ENCODE measurements at regions not wholly inside any gene's neighbourhood (a gene's known extent, or its start where the extent isn't known, plus 50 kb on each side); places are given as distances from the start of the nearest gene placed in this dataset.

DNA sequence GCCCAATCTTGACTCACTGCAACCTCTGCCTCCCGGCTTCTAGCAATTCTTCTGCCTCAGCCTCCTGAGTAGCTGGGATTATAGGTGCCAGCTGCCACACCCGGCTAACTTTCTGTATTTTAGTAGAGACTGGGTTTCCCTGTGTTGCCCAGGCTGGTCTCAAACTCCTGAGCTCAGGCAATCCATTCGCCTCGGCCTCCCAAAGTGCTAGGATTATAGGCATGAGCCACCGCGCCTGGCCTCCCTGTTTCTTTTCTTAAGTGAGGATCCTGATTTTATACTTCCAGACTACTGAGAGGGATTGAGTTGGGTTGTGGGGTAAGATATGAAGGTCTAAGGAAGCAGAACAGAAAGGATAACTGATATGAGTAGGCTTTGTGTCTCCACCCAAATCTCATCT lies 106.8 kb downstream of the CNTN3 start:
- CTCF ChIA-PET: no interaction called here

DNA sequence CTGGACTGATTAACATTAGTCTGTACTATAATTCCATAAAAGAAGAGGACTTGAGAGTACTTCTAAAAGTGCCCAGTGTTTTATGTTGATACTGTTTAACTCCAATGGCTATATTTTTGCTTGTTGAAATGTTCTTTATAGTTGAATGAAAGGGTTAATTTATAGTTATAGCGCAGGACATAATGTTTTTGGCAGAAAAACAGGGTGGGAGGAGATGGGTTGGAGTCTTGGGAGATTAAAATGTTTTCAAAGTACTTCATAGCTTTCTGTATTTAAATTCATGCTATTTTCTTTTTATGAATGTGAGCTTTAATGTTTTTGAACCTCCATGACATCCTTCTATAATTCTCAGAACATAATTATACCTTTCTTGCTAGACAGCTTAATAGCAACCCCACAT lies 108.2 kb downstream of the CNTN3 start:
- ChIA-PET POLR2A (ENCODE audit: low non-redundant PET) (no interaction called here), CTCF (no interaction called here)
- BruUV-seq (replicated peaks): no TSS peak
- no peaks in the 10 kb centered on the region for H3K36me3 ChIP-seq (ENCODE audit: insufficient read depth, low read length, poor library complexity, severe bottlenecking)
- H3K4me1 ChIP-seq (ENCODE audit: insufficient read depth, low read length, poor library complexity, severe bottlenecking): no peaks in the 10 kb centered on the region
- DNase-seq (ENCODE audit: low spot score): no peak
- TF ChIP-seq EZH2 (IDR thresholded peaks at IDR 0.05; ENCODE audit: borderline replicate concordance, low read depth, low read length, poor library complexity, severe bottlenecking): no peak
- TF ChIP-seq, protein P1, sequence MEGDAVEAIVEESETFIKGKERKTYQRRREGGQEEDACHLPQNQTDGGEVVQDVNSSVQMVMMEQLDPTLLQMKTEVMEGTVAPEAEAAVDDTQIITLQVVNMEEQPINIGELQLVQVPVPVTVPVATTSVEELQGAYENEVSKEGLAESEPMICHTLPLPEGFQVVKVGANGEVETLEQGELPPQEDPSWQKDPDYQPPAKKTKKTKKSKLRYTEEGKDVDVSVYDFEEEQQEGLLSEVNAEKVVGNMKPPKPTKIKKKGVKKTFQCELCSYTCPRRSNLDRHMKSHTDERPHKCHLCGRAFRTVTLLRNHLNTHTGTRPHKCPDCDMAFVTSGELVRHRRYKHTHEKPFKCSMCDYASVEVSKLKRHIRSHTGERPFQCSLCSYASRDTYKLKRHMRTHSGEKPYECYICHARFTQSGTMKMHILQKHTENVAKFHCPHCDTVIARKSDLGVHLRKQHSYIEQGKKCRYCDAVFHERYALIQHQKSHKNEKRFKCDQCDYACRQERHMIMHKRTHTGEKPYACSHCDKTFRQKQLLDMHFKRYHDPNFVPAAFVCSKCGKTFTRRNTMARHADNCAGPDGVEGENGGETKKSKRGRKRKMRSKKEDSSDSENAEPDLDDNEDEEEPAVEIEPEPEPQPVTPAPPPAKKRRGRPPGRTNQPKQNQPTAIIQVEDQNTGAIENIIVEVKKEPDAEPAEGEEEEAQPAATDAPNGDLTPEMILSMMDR (conservative IDR thresholded peaks at IDR 0.05; ENCODE audit: low read depth, low read length): no peak
- intact Hi-C loops (cut with micrococcal nuclease; ENCODE audit: unreplicated experiment): no loop called here
- no peaks in the 10 kb centered on the region for H3K9me3 ChIP-seq (ENCODE audit: low read depth, low read length, poor library complexity, severe bottlenecking)
- H3K27ac ChIP-seq (ENCODE audit: low read depth, low read length, poor library complexity, severe bottlenecking): no peak overlapping the region
- no peaks in the 10 kb centered on the region for H3K27me3 ChIP-seq (replicated peaks; ENCODE audit: insufficient read depth, low read depth, low read length, poor library complexity)
- no peak overlapping the region for H3K4me3 ChIP-seq (ENCODE audit: low read depth, low read length, poor library complexity, severe bottlenecking)

More for the DNA sequence above, 106.8 kb downstream of the CNTN3 start:
- Histone ChIP-seq H3K27me3 (replicated peaks; ENCODE audit: insufficient read depth, low read depth, low read length, poor library complexity) (no peaks in the 10 kb centered on the region), H3K27ac (ENCODE audit: low read depth, low read length, poor library complexity, severe bottlenecking) (no peak overlapping the region), H3K4me3 (ENCODE audit: low read depth, low read length, poor library complexity, severe bottlenecking) (no peak overlapping the region), H3K9me3 (ENCODE audit: low read depth, low read length, poor library complexity, severe bottlenecking) (no peaks in the 10 kb centered on the region), H3K36me3 (ENCODE audit: insufficient read depth, low read length, poor library complexity, severe bottlenecking) (no peaks in the 10 kb centered on the region), H3K4me1 (ENCODE audit: insufficient read depth, low read length, poor library complexity, severe bottlenecking) (no peaks in the 10 kb centered on the region)
- intact Hi-C loops (cut with micrococcal nuclease; ENCODE audit: unreplicated experiment): no loop called here
- TF ChIP-seq, protein P1 (conservative IDR thresholded peaks at IDR 0.05; ENCODE audit: low read depth, low read length): no peak
- no peak for TF ChIP-seq EZH2 (IDR thresholded peaks at IDR 0.05; ENCODE audit: borderline replicate concordance, low read depth, low read length, poor library complexity, severe bottlenecking)
- POLR2A ChIA-PET (ENCODE audit: low non-redundant PET): no interaction called here
- no peak for DNase-seq (ENCODE audit: low spot score)
- no TSS peak for BruUV-seq (replicated peaks)

GRCh38 chr3:74501007-74501406 lies 113.5 kb downstream of the CNTN3 start:
- H3K27me3 ChIP-seq (replicated peaks; ENCODE audit: insufficient read depth, low read depth, low read length, poor library complexity): no peaks in the 10 kb centered on the region
- DNase-seq (ENCODE audit: low spot score): no peak
- no peaks in the 10 kb centered on the region for H3K36me3 ChIP-seq (ENCODE audit: insufficient read depth, low read length, poor library complexity, severe bottlenecking)
- POLR2A ChIA-PET (ENCODE audit: low non-redundant PET): no interaction called here
- H3K27ac ChIP-seq (ENCODE audit: low read depth, low read length, poor library complexity, severe bottlenecking): no peak overlapping the region
- intact Hi-C loops (cut with micrococcal nuclease; ENCODE audit: unreplicated experiment): no loop called here
- no peak for TF ChIP-seq EZH2 (IDR thresholded peaks at IDR 0.05; ENCODE audit: borderline replicate concordance, low read depth, low read length, poor library complexity, severe bottlenecking)
- H3K9me3 ChIP-seq (ENCODE audit: low read depth, low read length, poor library complexity, severe bottlenecking): no peaks in the 10 kb centered on the region
- CTCF ChIA-PET: no interaction called here
- H3K4me1 ChIP-seq (ENCODE audit: insufficient read depth, low read length, poor library complexity, severe bottlenecking): no peaks in the 10 kb centered on the region
- H3K4me3 ChIP-seq (ENCODE audit: low read depth, low read length, poor library complexity, severe bottlenecking): no peak overlapping the region
- BruUV-seq (replicated peaks): no TSS peak

DNA sequence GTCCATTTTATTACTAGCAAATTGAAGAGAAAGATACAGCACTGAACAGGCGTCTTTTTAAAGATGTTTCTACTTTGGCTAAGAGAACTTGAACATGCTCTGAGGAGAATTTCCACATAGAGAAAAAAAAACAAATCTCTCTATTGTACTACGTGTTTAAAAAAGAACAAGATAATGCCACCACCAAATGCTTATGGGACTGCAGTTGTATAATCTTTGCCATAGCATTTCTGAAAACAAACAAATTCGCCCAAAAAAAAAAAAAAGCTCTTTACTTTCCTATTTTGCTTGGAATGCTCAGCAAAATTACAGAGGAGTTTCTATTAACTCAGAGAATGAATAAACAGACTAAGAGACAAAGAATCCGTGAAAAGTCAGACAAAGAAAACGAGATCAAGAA lies 114.2 kb downstream of the CNTN3 start:
- no peak for DNase-seq (ENCODE audit: low spot score)

More for the DNA sequence above, 114.2 kb downstream of the CNTN3 start:
- POLR2A ChIA-PET (ENCODE audit: low non-redundant PET): no interaction called here
- H3K27ac ChIP-seq (ENCODE audit: low read depth, low read length, poor library complexity, severe bottlenecking): no peak overlapping the region
- TF ChIP-seq EZH2 (IDR thresholded peaks at IDR 0.05; ENCODE audit: borderline replicate concordance, low read depth, low read length, poor library complexity, severe bottlenecking): no peak
- TF ChIP-seq, protein P1 (conservative IDR thresholded peaks at IDR 0.05; ENCODE audit: low read depth, low read length): no peak
- H3K9me3 ChIP-seq (ENCODE audit: low read depth, low read length, poor library complexity, severe bottlenecking): no peaks in the 10 kb centered on the region
- BruUV-seq (replicated peaks): no TSS peak
- CTCF ChIA-PET: no interaction called here
- H3K36me3 ChIP-seq (ENCODE audit: insufficient read depth, low read length, poor library complexity, severe bottlenecking): no peaks in the 10 kb centered on the region
- no peaks in the 10 kb centered on the region for H3K27me3 ChIP-seq (replicated peaks; ENCODE audit: insufficient read depth, low read depth, low read length, poor library complexity)
- intact Hi-C loops (cut with micrococcal nuclease; ENCODE audit: unreplicated experiment): no loop called here
- no peak overlapping the region for H3K4me3 ChIP-seq (ENCODE audit: low read depth, low read length, poor library complexity, severe bottlenecking)
- H3K4me1 ChIP-seq (ENCODE audit: insufficient read depth, low read length, poor library complexity, severe bottlenecking): no peaks in the 10 kb centered on the region
